CD4-positive, alpha-beta T cell treated with Interleukin-12 subunit alpha and Interleukin-12 subunit beta, for 1 hour (primary cell): ENCODE measurements at regions not wholly inside any gene's neighbourhood (a gene's known extent, or its start where the extent isn't known, plus 50 kb on each side); places are given as distances from the start of the nearest gene placed in this dataset.

Source experiments
- DNase-seq: peaks from one replicate; pipeline ENCODE4 v3.0.0-alpha.2; 2020

GRCh38 chr3:187823746-187824145 is 78.5 kb upstream of the BCL6 start:
- no peak for DNase-seq

GRCh38 chr3:187827723-187828122 is 82.5 kb upstream of the BCL6 start:
- DNase-seq = no peak

- peak; percentile 3 for DNase-seq
Observed at GRCh38 chr3:187828579-187829452, 83.5 kb upstream of the BCL6 start.

- DNase-seq = no peak
Observed at GRCh38 chr3:187830181-187830580, 84.9 kb upstream of the BCL6 start.

- no peak for DNase-seq
Observed at GRCh38 chr3:187831125-187832051, 86.1 kb upstream of the BCL6 start.

- DNase-seq = peak; percentile 10
Observed at GRCh38 chr3:187832202-187832601, 86.9 kb upstream of the BCL6 start.

- no peak for DNase-seq
Observed at GRCh38 chr3:187833375-187833774, 88.1 kb upstream of the BCL6 start.

- no peak for DNase-seq
Observed at GRCh38 chr3:187833799-187834578, 88.7 kb upstream of the BCL6 start.

- no peak for DNase-seq
Observed at GRCh38 chr3:187836823-187837770, 91.8 kb upstream of the BCL6 start.

GRCh38 chr3:187838016-187838540 is 92.8 kb upstream of the BCL6 start:
- no peak for DNase-seq

- DNase-seq = no peak
Observed at GRCh38 chr3:187839422-187839821, 94.2 kb upstream of the BCL6 start.

- no peak for DNase-seq
Observed at GRCh38 chr3:187840856-187841255, 95.6 kb upstream of the BCL6 start.

GRCh38 chr3:187841560-187841959 is 96.3 kb upstream of the BCL6 start:
- DNase-seq = no peak

GRCh38 chr3:187843654-187844053 is 98.4 kb upstream of the BCL6 start:
- DNase-seq = no peak

- no peak for DNase-seq
Observed at GRCh38 chr3:187844708-187845107, 99.4 kb upstream of the BCL6 start.

- DNase-seq = no peak
Observed at GRCh38 chr3:187845826-187846225, 100.6 kb upstream of the BCL6 start.

GRCh38 chr3:187848401-187848800 is 103.1 kb upstream of the BCL6 start:
- no peak for DNase-seq

- DNase-seq = no peak
Observed at GRCh38 chr3:187849016-187849654, 103.9 kb upstream of the BCL6 start.

- no peak for DNase-seq
Observed at GRCh38 chr3:187850258-187850921, 105.1 kb upstream of the BCL6 start.
